ENCODE measurements at regions not wholly inside any gene's neighbourhood (a gene's known extent, or its start where the extent isn't known, plus 50 kb on each side); places are given as distances from the start of the nearest gene placed in this dataset.

DNA sequence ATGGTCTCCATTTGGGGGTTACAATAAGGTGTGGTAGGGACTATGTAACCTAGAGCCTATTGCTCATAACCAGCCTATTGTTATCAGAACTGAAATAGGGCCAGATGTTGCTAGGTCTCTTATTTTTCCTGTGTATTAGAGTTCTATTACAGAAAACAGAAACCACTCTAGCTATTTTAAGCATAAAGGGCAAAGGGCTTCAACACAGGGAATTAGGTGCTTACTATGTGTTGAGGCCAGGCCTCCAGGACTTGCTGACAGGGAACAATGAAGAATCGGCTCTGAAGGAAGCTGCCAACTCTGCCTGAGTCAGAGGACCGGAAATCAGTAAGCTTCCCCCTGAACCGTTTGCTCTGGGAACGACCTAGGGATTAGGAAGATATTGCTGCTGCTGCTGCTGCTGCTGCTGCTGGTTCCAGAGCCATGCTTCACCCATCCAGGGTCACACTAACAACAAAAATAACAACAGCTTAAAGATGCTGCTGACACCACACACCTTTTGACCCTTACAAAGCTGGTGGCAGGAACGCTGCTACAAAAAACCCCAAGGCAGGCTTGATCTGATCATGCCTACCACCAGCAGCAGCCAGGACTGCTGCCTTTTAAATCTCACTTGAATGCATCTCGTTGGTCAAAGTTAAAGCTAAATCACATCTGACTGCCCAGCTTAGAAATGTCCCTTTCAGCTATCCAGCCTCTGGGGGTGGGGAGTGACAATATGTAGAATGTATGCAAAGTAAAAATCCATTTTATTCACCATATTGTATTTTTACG is 276.9 kb upstream of the IL12A start:
- Histone ChIP-seq H3K4me1 (ENCODE audit: control insufficient read depth, low read length) (no peaks in the 10 kb centered on the region), H3K4me2 (ENCODE audit: low read length) (no peak overlapping the region), H3K9me2 (replicated peaks; ENCODE audit: control insufficient read depth, low read length) (no peaks in the 10 kb centered on the region), H3K27me3 (ENCODE audit: control insufficient read depth, low read length) (no peaks in the 10 kb centered on the region), H3K79me2 (ENCODE audit: control insufficient read depth, low read length) (no peaks in the 10 kb centered on the region), H3K36me3 (ENCODE audit: control insufficient read depth, low read length) (no peaks in the 10 kb centered on the region), H3K9me3 (ENCODE audit: control insufficient read depth, insufficient read depth, low read length) (no peaks in the 10 kb centered on the region), H3K27ac (ENCODE audit: low read depth, low read length) (no peak overlapping the region), H4K20me1 (ENCODE audit: control insufficient read depth, insufficient read depth, low read depth, low read length) (no peaks in the 10 kb centered on the region), H3F3A (ENCODE audit: control insufficient read depth, insufficient read depth) (no peaks in the 10 kb centered on the region), H3K4me3 (ENCODE audit: low read length) (no peak overlapping the region)
- TF ChIP-seq, protein P1, sequence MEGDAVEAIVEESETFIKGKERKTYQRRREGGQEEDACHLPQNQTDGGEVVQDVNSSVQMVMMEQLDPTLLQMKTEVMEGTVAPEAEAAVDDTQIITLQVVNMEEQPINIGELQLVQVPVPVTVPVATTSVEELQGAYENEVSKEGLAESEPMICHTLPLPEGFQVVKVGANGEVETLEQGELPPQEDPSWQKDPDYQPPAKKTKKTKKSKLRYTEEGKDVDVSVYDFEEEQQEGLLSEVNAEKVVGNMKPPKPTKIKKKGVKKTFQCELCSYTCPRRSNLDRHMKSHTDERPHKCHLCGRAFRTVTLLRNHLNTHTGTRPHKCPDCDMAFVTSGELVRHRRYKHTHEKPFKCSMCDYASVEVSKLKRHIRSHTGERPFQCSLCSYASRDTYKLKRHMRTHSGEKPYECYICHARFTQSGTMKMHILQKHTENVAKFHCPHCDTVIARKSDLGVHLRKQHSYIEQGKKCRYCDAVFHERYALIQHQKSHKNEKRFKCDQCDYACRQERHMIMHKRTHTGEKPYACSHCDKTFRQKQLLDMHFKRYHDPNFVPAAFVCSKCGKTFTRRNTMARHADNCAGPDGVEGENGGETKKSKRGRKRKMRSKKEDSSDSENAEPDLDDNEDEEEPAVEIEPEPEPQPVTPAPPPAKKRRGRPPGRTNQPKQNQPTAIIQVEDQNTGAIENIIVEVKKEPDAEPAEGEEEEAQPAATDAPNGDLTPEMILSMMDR (IDR thresholded peaks at IDR 0.05; ENCODE audit: low read depth, low read length, poor library complexity, severe bottlenecking), result no peak

DNA sequence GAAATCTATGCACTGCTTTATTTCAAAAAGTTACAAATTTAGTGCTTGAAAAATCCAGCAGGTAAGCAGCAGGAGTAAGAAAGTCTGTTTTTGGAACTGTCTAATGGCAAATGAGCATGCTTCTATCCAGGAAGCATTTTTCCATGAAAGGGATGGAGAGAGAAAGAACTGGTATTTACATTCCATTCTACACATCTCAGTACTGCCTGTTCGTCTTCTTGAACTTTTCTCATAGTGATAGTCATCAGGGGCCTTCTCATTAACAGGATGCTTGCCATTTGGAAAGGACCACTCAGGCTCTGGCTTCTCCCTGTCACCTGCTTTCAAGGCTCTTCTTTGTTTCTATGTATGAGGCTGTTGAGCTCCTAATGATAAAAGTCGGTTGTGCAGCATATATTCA is 267.3 kb upstream of the IL12A start:
- Histone ChIP-seq H3K9me3 (ENCODE audit: control insufficient read depth, insufficient read depth, low read length) (no peaks in the 10 kb centered on the region), H3K27me3 (ENCODE audit: control insufficient read depth, low read length) (no peaks in the 10 kb centered on the region), H3K4me1 (ENCODE audit: control insufficient read depth, low read length) (no peaks in the 10 kb centered on the region), H3F3A (ENCODE audit: control insufficient read depth, insufficient read depth) (no peaks in the 10 kb centered on the region), H3K9me2 (replicated peaks; ENCODE audit: control insufficient read depth, low read length) (no peaks in the 10 kb centered on the region), H3K4me2 (ENCODE audit: low read length) (no peak overlapping the region), H4K20me1 (ENCODE audit: control insufficient read depth, insufficient read depth, low read depth, low read length) (no peaks in the 10 kb centered on the region), H3K4me3 (ENCODE audit: low read length) (no peak overlapping the region), H3K27ac (ENCODE audit: low read depth, low read length) (no peak overlapping the region), H3K79me2 (ENCODE audit: control insufficient read depth, low read length) (no peaks in the 10 kb centered on the region), H3K36me3 (ENCODE audit: control insufficient read depth, low read length) (no peaks in the 10 kb centered on the region)
- TF ChIP-seq EZH2phosphoT487 (IDR thresholded peaks at IDR 0.05; ENCODE audit: borderline replicate concordance, low read length), result no peak
- TF ChIP-seq, protein P1 (IDR thresholded peaks at IDR 0.05; ENCODE audit: low read depth, low read length, poor library complexity, severe bottlenecking), result no peak

DNA sequence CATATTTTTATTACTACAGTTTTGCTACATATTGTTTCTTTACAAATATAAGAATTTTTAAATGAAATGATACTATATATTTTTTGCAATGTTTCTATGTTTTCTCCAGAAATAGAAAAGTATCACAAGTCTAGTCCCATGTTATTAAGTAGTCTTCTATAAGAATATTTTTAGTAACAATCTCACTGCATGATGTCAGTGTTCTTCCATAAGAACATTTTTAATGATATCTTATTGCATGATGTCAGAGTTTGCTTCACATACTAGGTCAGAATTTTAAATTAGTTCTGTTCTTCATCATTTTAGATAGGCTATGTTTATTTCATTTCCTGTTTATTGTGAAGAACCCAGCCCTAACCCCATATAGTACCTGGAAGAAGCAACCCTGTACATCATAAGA is 265.3 kb upstream of the IL12A start:
- Histone ChIP-seq H3K27ac (ENCODE audit: low read depth, low read length) (no peak overlapping the region), H3K4me3 (ENCODE audit: low read length) (no peak overlapping the region), H3K4me2 (ENCODE audit: low read length) (no peak overlapping the region), H3K9me3 (ENCODE audit: control insufficient read depth, insufficient read depth, low read length) (no peaks in the 10 kb centered on the region), H4K20me1 (ENCODE audit: control insufficient read depth, insufficient read depth, low read depth, low read length) (no peaks in the 10 kb centered on the region), H3K9me2 (replicated peaks; ENCODE audit: control insufficient read depth, low read length) (no peaks in the 10 kb centered on the region), H3K36me3 (ENCODE audit: control insufficient read depth, low read length) (no peaks in the 10 kb centered on the region), H3K79me2 (ENCODE audit: control insufficient read depth, low read length) (no peaks in the 10 kb centered on the region), H3K27me3 (ENCODE audit: control insufficient read depth, low read length) (no peaks in the 10 kb centered on the region), H3F3A (ENCODE audit: control insufficient read depth, insufficient read depth) (no peaks in the 10 kb centered on the region), H3K4me1 (ENCODE audit: control insufficient read depth, low read length) (no peaks in the 10 kb centered on the region)
- TF ChIP-seq EZH2phosphoT487 (IDR thresholded peaks at IDR 0.05; ENCODE audit: borderline replicate concordance, low read length), result no peak

DNA sequence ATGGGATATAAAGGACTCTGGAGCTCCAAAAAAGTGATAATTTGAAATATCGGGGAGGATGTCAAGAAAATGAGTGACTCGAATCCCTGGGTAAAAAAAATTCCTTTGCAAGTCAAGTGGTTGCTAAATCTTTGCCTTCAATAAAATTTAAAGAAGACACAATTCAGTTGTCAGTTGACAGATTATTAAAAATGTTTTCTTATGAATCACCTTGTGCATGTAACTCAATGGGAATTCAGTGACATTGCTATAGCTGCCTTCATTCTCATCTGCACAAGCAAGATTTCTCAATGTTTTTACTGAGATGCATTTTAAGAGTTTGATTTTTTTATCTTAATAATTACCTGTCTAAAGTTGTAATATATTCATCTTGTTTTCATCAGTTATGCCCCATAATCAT is 264.0 kb upstream of the IL12A start:
- H3K4me2 ChIP-seq (ENCODE audit: low read length), result no peak overlapping the region
- TF ChIP-seq, protein P1 (IDR thresholded peaks at IDR 0.05; ENCODE audit: low read depth, low read length, poor library complexity, severe bottlenecking), result no peak
- no peak for TF ChIP-seq EZH2phosphoT487 (IDR thresholded peaks at IDR 0.05; ENCODE audit: borderline replicate concordance, low read length)
- no peaks in the 10 kb centered on the region for H3K36me3 ChIP-seq (ENCODE audit: control insufficient read depth, low read length)
- no peaks in the 10 kb centered on the region for H3K4me1 ChIP-seq (ENCODE audit: control insufficient read depth, low read length)
- no peaks in the 10 kb centered on the region for H3F3A ChIP-seq (ENCODE audit: control insufficient read depth, insufficient read depth)
- H3K27me3 ChIP-seq (ENCODE audit: control insufficient read depth, low read length), result no peaks in the 10 kb centered on the region
- H3K27ac ChIP-seq (ENCODE audit: low read depth, low read length), result no peak overlapping the region
- H3K9me3 ChIP-seq (ENCODE audit: control insufficient read depth, insufficient read depth, low read length), result no peaks in the 10 kb centered on the region
- no peak overlapping the region for H3K4me3 ChIP-seq (ENCODE audit: low read length)
- no peaks in the 10 kb centered on the region for H4K20me1 ChIP-seq (ENCODE audit: control insufficient read depth, insufficient read depth, low read depth, low read length)
- no peaks in the 10 kb centered on the region for H3K79me2 ChIP-seq (ENCODE audit: control insufficient read depth, low read length)
- no peaks in the 10 kb centered on the region for H3K9me2 ChIP-seq (replicated peaks; ENCODE audit: control insufficient read depth, low read length)

Measured in DOHH2 (cell line).